HG02981 (cell line): ENCODE measurements at regions not wholly inside any gene's neighbourhood (a gene's known extent, or its start where the extent isn't known, plus 50 kb on each side); places are given as distances from the start of the nearest gene placed in this dataset.
"Not testable (repeated sequence)": the region's sequence is repeated elsewhere in the genome, so short reads cannot be mapped to it uniquely, and the experiment has no call there.

Experiments
- ATAC-seq: cut with Tn5 transposase; IDR thresholded peaks from one replicate; pipeline ENCODE4 v1.9.1; 2021; ENCODE audit warnings: mild to moderate bottlenecking, moderate library complexity; ENCODE audit not compliant: unreplicated experiment

DNA sequence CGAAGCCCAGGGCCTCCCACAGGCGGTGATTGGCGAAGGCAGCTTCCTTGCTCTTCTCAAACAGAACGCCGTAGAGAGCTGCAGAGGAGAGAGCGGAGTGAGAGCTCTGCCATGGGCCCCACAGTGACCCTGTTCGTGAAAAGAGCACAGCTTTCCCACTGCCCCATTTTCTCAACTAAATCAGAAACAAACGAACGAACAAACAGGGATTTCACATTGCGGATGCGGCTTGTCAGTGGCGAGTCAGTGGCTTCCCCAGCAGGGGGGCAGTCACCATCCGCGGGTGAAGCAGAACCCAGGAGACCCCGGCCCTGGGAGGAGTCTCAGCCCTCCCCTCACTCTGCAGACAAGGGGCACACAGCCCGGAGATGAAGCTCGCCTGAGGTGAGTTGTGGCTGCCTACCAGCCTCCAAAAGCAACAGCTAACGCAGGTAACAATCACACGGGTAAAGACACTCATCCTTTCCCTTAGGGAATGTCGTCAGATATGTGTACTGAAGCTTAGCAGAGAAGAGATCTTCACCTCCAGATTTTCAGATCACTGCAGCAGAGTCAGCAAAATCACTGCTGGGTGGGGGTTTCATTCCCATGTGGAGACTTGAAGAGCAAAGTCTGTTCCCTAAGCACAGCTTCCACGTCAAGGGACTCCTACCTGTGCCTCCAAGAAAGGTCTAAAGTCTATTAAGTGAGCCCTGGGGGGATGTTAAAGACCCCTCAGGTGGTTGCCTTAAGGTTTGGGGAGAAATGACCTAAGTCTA lies 51.2 kb upstream of the GPR31 start:
- no peak for ATAC-seq

DNA sequence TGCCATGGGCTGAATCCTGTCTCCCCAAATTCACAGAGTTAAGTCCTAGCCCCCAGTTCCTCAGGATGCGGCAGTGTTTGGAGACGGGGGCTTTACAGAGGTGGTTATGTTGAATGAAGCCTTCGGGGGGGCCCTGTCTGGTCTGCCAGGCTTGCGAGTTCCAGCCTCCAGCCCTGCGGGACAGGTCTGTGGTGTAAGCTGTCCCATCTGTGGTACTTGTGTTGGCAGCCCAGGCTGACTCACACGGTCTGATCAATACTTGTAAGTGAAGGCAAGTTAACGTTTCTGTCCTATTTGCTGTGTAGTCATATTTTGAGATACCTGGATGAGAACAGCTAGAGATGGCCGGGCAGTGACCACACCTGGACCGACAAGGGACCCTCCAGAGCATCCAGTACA lies 51.8 kb upstream of the GPR31 start:
- no peak for ATAC-seq

- no peak for ATAC-seq
Observed at GRCh38 chr6:167210375-167211294, 52.9 kb upstream of the GPR31 start.

- ATAC-seq = no peak
Observed at GRCh38 chr6:167211295-167211648, 53.5 kb upstream of the GPR31 start.

DNA sequence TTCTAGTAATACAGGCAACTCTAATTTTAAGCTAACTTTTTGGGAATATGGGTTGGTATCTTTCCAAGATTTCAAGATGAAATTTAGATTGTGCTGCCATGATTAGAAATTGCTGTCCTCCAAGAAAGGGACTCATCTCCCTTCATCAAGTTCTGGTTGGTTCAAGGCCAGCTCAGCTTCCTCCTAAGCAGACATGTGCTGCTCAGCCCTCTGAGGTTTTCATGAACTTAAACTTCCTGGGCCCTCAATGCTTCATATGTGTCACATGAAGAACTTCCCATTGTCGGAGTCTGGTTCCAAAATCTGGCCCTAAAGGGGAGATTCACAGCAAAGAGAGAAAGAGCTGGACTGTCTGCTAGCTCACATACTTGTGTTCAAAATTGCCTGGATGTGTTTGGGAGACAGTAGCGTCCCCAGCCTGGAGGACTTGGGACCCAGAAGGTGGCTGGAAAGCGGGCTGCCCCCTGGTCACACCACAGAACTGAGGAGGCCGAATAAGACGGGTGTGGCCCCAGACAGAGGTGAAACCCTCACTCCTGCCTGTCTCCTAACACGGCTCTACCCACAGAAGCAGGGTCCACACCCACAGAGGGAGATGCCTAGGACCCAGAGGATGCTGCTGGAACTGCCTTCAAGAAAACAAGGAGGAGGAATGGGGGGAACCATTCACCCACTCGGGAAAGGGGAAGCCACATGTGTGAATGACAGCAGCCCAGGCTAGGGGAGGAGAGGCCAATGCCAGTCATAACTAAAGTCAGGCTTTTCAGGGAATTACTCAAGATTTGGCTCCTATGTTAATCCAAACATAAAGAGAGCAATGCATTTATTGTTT lies 54.3 kb upstream of the GPR31 start:
- ATAC-seq = no peak

GRCh38 chr6:167212713-167213005 lies 54.9 kb upstream of the GPR31 start:
- ATAC-seq = peak; percentile 72

GRCh38 chr6:167214206-167214605 lies 56.4 kb upstream of the GPR31 start:
- ATAC-seq = no peak

DNA sequence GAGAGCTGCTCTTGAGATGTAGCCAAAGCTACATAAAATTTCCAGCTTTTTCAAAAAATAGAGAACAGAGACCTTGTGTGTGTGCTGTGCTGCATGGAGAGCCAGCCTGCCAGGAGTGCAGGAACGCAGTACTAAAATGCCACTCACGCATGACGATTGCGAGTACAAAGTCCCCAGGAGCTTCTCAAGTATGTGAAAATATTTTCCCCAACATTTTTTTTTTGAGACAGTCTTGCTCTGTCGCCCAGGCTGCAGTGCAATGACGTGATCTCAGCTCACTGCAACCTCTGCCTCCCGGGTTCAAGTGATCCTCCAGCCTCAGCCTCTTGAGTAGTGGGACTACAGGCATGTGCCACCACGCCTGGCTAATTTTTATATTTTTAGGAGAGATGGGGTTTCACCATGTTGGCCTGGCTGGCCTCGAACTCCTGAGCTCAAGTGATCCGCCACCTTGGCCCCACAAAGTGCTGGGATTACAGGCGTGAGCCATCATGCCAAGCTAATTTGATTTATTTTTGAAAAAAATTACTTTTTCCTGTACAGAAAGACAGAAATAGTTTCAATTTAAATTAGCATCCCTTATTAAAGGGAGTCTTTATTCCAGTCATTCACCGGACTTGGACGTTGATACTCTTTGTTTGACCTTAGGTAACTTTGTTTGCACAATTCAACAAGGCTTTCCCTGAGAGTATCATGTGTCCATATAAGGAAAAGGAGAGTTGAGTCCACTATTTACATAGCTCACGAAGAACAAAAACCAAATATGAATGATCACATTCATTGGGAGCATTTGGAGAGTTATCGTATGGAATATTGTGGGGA lies 57.9 kb upstream of the GPR31 start:
- not testable (repeated sequence) for ATAC-seq

DNA sequence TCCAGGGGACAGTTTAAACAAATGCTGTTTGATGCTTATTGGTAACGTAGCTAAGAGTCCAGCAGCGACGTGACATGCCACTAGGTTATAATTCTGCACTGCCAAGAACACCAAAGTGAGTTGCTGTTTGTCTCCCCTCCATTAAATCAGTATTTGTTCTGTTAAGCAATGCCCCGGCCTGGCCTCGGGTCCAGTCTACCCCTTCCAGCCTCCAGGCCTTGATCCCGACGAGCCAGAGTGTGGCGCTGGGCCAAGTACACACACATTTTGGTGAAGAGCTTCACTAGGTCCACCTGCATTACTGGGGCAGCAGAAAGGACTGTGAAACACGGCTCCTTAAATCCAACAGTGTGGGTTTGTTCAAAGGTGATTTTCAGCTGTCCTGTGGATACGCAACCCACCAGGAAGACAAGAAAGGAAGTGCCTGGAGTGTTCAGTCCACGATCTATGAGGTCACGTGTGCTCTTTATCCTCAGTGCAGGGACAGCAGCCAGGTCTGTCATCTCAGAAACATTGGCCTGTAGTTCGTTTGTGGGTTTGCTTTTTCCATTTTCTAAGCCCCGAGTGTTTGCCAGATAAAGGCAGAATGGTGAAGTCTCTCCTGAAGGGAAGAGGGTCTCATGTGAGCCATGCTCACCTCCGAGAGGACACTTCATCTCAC lies 58.7 kb upstream of the GPR31 start:
- ATAC-seq = not testable (repeated sequence)

GRCh38 chr6:167217073-167217472 lies 59.3 kb upstream of the GPR31 start:
- ATAC-seq = not testable (repeated sequence)

GRCh38 chr6:167217951-167218759 lies 60.4 kb upstream of the GPR31 start:
- ATAC-seq = peak; percentile 74

GRCh38 chr6:167219079-167219478 lies 61.3 kb upstream of the GPR31 start:
- not testable (repeated sequence) for ATAC-seq

- no peak for ATAC-seq
Observed at GRCh38 chr6:167219967-167220512, 62.3 kb upstream of the GPR31 start.

DNA sequence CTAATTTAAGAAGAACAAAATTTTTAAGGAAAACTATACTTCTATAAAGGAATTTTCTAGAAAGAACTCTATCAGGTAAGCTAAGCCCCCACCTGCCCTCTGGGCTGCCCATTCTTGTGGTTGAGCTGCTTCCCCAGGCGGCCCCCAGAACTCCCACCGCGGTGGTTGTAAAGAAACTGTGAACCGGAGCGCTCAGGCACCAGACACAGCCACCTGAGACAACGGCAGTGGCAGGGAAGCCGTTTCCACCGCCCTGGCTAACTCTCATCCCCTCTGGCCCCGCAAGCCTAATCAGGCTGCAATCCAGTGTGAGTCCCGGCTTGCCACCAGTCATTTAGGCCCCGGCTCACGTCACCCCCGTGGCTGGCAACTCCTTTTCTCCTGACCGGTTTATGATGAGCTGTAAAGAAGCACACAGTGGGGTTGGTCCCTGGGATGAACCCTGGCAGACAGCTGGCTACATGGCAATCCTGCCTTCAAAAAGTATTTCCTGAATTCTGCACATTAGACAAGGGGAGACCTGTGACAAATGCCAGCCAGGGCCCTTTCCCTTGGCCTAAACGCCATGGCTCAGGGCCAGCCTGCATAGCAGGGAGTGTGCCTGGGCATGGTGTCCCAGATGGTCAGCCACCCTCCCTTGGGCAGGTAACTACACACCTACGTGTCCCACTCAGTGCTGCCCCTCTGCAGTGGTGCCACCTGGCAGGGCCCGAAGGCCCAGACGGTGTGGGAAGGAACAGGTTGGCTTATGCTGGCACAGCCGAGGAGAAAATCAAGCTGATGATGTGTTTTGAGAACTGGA lies 63.8 kb upstream of the GPR31 start:
- no peak for ATAC-seq

- not testable (repeated sequence) for ATAC-seq
Observed at GRCh38 chr6:167225566-167226382, 65.3 kb upstream of the UNC93A start.

- no peak for ATAC-seq
Observed at GRCh38 chr6:167226383-167226685, 64.8 kb upstream of the UNC93A start.

DNA sequence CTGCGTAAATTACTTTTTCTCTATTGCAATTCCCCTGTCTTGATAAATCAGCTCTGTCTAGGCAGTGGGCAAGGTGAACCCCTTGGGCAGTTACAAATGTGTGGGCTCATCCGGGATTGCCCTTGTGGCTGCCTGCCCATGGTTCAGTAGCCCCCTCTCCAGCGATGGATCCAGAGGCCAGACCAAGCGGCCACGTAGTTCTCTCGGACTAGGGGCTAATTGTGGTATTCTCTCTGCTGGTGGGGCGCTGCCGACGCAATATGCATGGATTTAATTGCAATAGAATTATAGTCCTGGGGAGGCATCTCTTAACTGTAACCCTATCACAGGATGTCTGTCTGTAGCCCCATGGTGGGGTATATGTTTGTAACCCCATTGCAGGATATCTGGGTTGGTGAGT lies 64.3 kb upstream of the UNC93A start:
- ATAC-seq = no peak
